IMR-90 (cell line): ENCODE measurements at regions not wholly inside any gene's neighbourhood (a gene's known extent, or its start where the extent isn't known, plus 50 kb on each side); places are given as distances from the start of the nearest gene placed in this dataset.

Experiments used
- ATAC-seq: fragments of 200-7000 bp; cut with Tn5 transposase; 2 replicates; pipeline ENCODE4 v1.9.1; 2020; ENCODE audit warnings: low read depth, mild to moderate bottlenecking, moderate library complexity
- BruUV-seq: library from RNA; stranded (reverse); fragments of 400-500 nt; replicated peaks from 2 replicates; lab custom pipeline; 2021; lab: Mats Ljungman, UMichigan
- CTCF ChIA-PET: fragments of 300-600 bp; formaldehyde crosslinking; extraction: SDS; loops from one replicate; lab custom pipeline; 2021; ENCODE audit warnings: antibody characterized with exemption; lab: Yijun Ruan, JAX
- POLR2A ChIA-PET: fragments of 300-600 bp; sonication (Branson Sonifier 250); formaldehyde crosslinking; loops from one replicate; lab custom pipeline; 2022; ENCODE audit warnings: antibody characterized with exemption; ENCODE audit not compliant: unreplicated experiment; lab: Charles Lee
- DNase-seq: peaks from one replicate; pipeline ENCODE4 v3.0.0; 2013
- H2AFZ ChIP-seq: replicated peaks from 2 replicates; pipeline ENCODE3; 2013; ENCODE audit warnings: low read length, mild to moderate bottlenecking; ENCODE audit not compliant: poor library complexity
- H2AK5ac ChIP-seq: 2 replicates; pipeline ENCODE4 v1.6.1; 2013; ENCODE audit warnings: low read depth, low read length, inconsistent platforms
- H2AK9ac ChIP-seq: replicated peaks from 2 replicates; pipeline ENCODE3; 2013; ENCODE audit warnings: mild to moderate bottlenecking, low read depth, low read length, moderate library complexity; ENCODE audit not compliant: poor library complexity
- H2BK120ac ChIP-seq: 2 replicates; pipeline ENCODE4 v1.6.1; 2013; ENCODE audit warnings: low read depth, low read length, inconsistent platforms
- H2BK15ac ChIP-seq: 3 replicates; pipeline ENCODE4 v1.6.1; 2013; ENCODE audit warnings: low read depth, low read length, inconsistent platforms
- H2BK20ac ChIP-seq: 2 replicates; pipeline ENCODE4 v1.6.1; 2013; ENCODE audit warnings: low read depth, mild to moderate bottlenecking, inconsistent platforms, low read length, moderate library complexity
- H2BK5ac ChIP-seq: 2 replicates; pipeline ENCODE4 v1.6.1; 2013; ENCODE audit warnings: mild to moderate bottlenecking, low read depth, low read length, inconsistent platforms; ENCODE audit not compliant: poor library complexity, severe bottlenecking
- H3K14ac ChIP-seq: replicated peaks from 2 replicates; pipeline ENCODE4 v1.6.1; 2013; ENCODE audit warnings: low read depth, low read length, inconsistent platforms
- H3K18ac ChIP-seq: 2 replicates; pipeline ENCODE4 v1.6.1; 2013; ENCODE audit warnings: low read depth, low read length, control low read depth
- H3K23ac ChIP-seq: 2 replicates; pipeline ENCODE4 v1.6.1; 2013; ENCODE audit warnings: low read depth, low read length, inconsistent platforms
- H3K27ac ChIP-seq: 2 replicates; pipeline ENCODE4 v1.5.1; 2013; ENCODE audit warnings: mild to moderate bottlenecking, control low read depth, low read length; ENCODE audit not compliant: insufficient read depth
- H3K27me3 ChIP-seq: 2 replicates; pipeline ENCODE4 v1.6.1; 2013; ENCODE audit warnings: low read length; ENCODE audit not compliant: control insufficient read depth, insufficient read depth
- H3K36me3 ChIP-seq: 2 replicates; pipeline ENCODE4 v1.6.1; 2013; ENCODE audit warnings: low read length, mixed read lengths; ENCODE audit not compliant: control insufficient read depth, insufficient read depth
- H3K4ac ChIP-seq: 2 replicates; pipeline ENCODE4 v1.6.1; 2013; ENCODE audit warnings: low read depth, low read length, inconsistent platforms
- H3K4me1 ChIP-seq: 2 replicates; pipeline ENCODE4 v1.6.1; 2013; ENCODE audit warnings: low read length, mixed read lengths; ENCODE audit not compliant: control insufficient read depth, insufficient read depth
- H3K4me2 ChIP-seq: 2 replicates; pipeline ENCODE4 v1.6.1; 2013; ENCODE audit warnings: low read depth, mild to moderate bottlenecking, control low read depth, low read length, moderate library complexity
- H3K4me3 ChIP-seq: 2 replicates; pipeline ENCODE4 v1.5.1; 2013; ENCODE audit warnings: low read depth, mild to moderate bottlenecking, control low read depth, low read length, moderate library complexity; ENCODE audit not compliant: insufficient read depth
- H3K56ac ChIP-seq: 2 replicates; pipeline ENCODE4 v1.6.1; 2013; ENCODE audit warnings: low read length, inconsistent platforms; ENCODE audit not compliant: insufficient read depth; ENCODE audit errors: extremely low read depth
- H3K79me1 ChIP-seq, 2 experiments: 2 replicates each; pipeline ENCODE4 v1.6.1; 2013; ENCODE audit warnings: low read length in 2 of 2, inconsistent platforms in 1 of 2, low read depth in 1 of 2
- H3K9ac ChIP-seq: 2 replicates; pipeline ENCODE4 v1.6.1; 2013; ENCODE audit warnings: low read depth, low read length, control low read depth
- H3K9me1 ChIP-seq: 2 replicates; pipeline ENCODE4 v1.6.1; 2013; ENCODE audit warnings: low read length, inconsistent platforms; ENCODE audit not compliant: insufficient read depth
- H3K9me3 ChIP-seq: 2 replicates; pipeline ENCODE4 v1.6.1; 2013; ENCODE audit warnings: low read length; ENCODE audit not compliant: control insufficient read depth, insufficient read depth
- H4K20me1 ChIP-seq: 2 replicates; pipeline ENCODE4 v1.6.1; 2013; ENCODE audit warnings: low read length, inconsistent platforms; ENCODE audit not compliant: insufficient read depth
- H4K5ac ChIP-seq: 2 replicates; pipeline ENCODE4 v1.6.1; 2013; ENCODE audit warnings: mild to moderate bottlenecking, low read depth, low read length, control low read depth
- H4K8ac ChIP-seq, 2 experiments: 2 replicates each; pipeline ENCODE4 v1.6.1; 2013; ENCODE audit warnings: low read depth in 2 of 2, low read length in 2 of 2, control low read depth in 1 of 2, inconsistent platforms in 1 of 2
- H4K91ac ChIP-seq: 2 replicates; pipeline ENCODE4 v1.6.1; 2013; ENCODE audit warnings: low read depth, low read length, inconsistent platforms; ENCODE audit not compliant: insufficient read depth
- BHLHE40 ChIP-seq: fragments of 150-350 bp; IDR thresholded peaks from 2 replicates; pipeline ENCODE4 v1.6.1; 2016; ENCODE audit warnings: mild to moderate bottlenecking, low read depth, low read length
- CEBPB ChIP-seq: IDR thresholded peaks from 2 replicates; pipeline ENCODE4 v1.6.1; 2012; ENCODE audit warnings: low read depth, low read length, improper control_type of control experiment
- CHD1 ChIP-seq: IDR thresholded peaks from 2 replicates; pipeline ENCODE4 v1.6.1; 2012; ENCODE audit warnings: low read depth, low read length, improper control_type of control experiment
- MAFK ChIP-seq: IDR thresholded peaks from 2 replicates; pipeline ENCODE4 v1.6.1; 2012; ENCODE audit warnings: low read depth, low read length, improper control_type of control experiment
- MAZ ChIP-seq: IDR thresholded peaks from 2 replicates; pipeline ENCODE4 v1.6.1; 2012; ENCODE audit warnings: low read depth, mild to moderate bottlenecking, low read length, improper control_type of control experiment, moderate library complexity, borderline replicate concordance
- MXI1 ChIP-seq: IDR thresholded peaks from 2 replicates; pipeline ENCODE4 v1.6.1; 2012; ENCODE audit warnings: low read depth, mild to moderate bottlenecking, low read length, moderate library complexity, borderline replicate concordance
- NFE2L2 ChIP-seq: fragments of 150-350 bp; IDR thresholded peaks from 2 replicates; pipeline ENCODE4 v1.6.1; 2016; ENCODE audit warnings: low read depth, mild to moderate bottlenecking, low read length
- POLR2A ChIP-seq: IDR thresholded peaks from 2 replicates; pipeline ENCODE4 v1.6.1; 2012; ENCODE audit warnings: mild to moderate bottlenecking, low read depth, low read length
- RAD21 ChIP-seq: IDR thresholded peaks from 2 replicates; pipeline ENCODE4 v1.6.1; 2012; ENCODE audit warnings: low read length, improper control_type of control experiment
- RCOR1 ChIP-seq: IDR thresholded peaks from 2 replicates; pipeline ENCODE4 v1.6.1; 2012; ENCODE audit warnings: mild to moderate bottlenecking, low read length, improper control_type of control experiment; ENCODE audit not compliant: insufficient replicate concordance
- RFX5 ChIP-seq: IDR thresholded peaks from 2 replicates; pipeline ENCODE4 v1.8.0; 2012; ENCODE audit warnings: low read depth, mild to moderate bottlenecking, low read length, moderate library complexity
- WGBS, 2 experiments: methylation state at CpG; one replicate each; pipeline versions ENCODE4 v1.1.5 to v1.1.7; 2013; ENCODE audit warnings: missing lambda C conversion rate in 2 of 2; ENCODE audit not compliant: insufficient read length in 1 of 2; ENCODE audit errors: extremely low coverage in 2 of 2; 5-methylcytosine and 5-hydroxymethylcytosine counted together
- dilution Hi-C: fragments of 300-500 bp; cut with HindIII; formaldehyde crosslinking; loops from one replicate; pipeline ENCODE4 v1.14.3; 2018; ENCODE audit warnings: low sequenced_read_pairs; ENCODE audit not compliant: unreplicated experiment
- in situ Hi-C: fragments of 300-500 bp; cut with MboI; formaldehyde crosslinking; loops from 3 replicates; pipeline ENCODE4 v1.14.3; 2019; ENCODE audit warnings: low sequenced_read_pairs, inconsistent platforms, mixed read lengths
- intact Hi-C: fragments of 100-400 bp; cut with micrococcal nuclease; formaldehyde crosslinking; loops from 2 replicates; pipeline ENCODE4 v1.10.0; 2022
- TF ChIP-seq, protein P1 (sequence below): conservative IDR thresholded peaks from 2 replicates; pipeline ENCODE4 v1.5.1; 2012; ENCODE audit warnings: mild to moderate bottlenecking, low read depth, low read length, improper control_type of control experiment
- TF ChIP-seq, protein P2 (sequence below): fragments of 150-350 bp; IDR thresholded peaks from 2 replicates; pipeline ENCODE4 v1.6.1; 2016; ENCODE audit warnings: low read depth, mild to moderate bottlenecking, low read length, moderate library complexity, borderline replicate concordance
- TF ChIP-seq, protein P3 (sequence below): fragments of 150-350 bp; IDR thresholded peaks from 2 replicates; pipeline ENCODE4 v1.6.1; 2017; ENCODE audit warnings: mild to moderate bottlenecking, antibody characterized with exemption, low read length, low read depth

DNA sequence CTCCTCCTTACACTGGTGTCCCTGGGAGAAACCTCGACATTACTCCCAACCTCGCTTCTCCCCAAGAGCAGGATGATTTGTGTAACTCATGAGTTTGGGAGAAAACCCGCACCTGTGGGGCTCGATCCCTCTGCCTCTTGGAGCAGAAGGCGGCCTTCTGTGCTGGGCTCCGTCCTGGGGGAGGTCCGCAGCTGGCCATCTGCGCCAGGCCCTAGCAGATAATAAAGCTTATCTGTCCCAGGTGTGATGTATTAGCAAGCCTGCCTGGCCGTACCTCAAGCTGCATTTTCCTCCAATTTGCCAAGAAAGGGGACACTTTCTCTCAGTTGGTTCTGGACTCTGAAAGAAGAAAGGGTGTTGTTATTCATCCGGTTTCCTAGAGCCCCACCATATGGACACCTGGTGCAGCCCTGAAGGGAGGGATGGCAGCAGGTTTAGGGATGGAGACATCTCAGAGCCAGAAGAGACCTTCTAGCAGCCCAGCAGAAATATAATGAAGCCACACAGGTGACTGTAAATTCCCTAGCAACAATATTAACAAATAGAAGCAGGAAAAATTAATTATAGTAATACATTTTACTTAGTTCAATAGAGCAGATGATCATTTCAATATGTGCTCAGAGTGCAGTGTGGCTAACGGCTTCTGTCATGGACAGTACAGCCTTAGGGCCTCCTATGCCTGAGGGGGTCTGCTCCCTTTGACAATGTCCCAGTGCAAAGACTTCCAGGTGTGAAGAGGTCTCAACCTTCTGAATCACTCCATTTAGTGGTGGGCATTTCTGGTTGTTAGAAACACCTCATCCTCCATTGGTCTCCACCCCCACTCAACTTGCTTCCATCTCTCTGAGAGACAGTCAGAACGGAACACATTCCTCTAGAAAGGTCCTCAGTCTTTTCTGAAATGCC is 94.8 kb downstream of the CPN2 start:
- Histone ChIP-seq H3K9ac (no peak overlapping the region), H3K27ac (no peak overlapping the region), H4K5ac (no peak overlapping the region), H2AK9ac (no peak overlapping the region), H3K4me2 (no peak overlapping the region), H2BK120ac (no peak overlapping the region), H2AFZ (no peak overlapping the region), H3K14ac (no peak overlapping the region), H3K9me3 (peaks cover 2% of the 10 kb centered on the region; the same call in 1 of the 2 replicates), H2AK5ac (no peak overlapping the region), H3K27me3 (peaks cover 40% of the 10 kb centered on the region), H3K4me1 (no peaks in the 10 kb centered on the region), H4K20me1 (no peaks in the 10 kb centered on the region), H4K8ac (no peak overlapping the region), H2BK15ac (no peak overlapping the region), H3K36me3 (no peaks in the 10 kb centered on the region), H4K91ac (no peak overlapping the region), H2BK5ac (no peak overlapping the region), H3K4me3 (no peak overlapping the region), H3K23ac (no peak overlapping the region), H3K56ac (no peak overlapping the region), H3K9me1 (no peaks in the 10 kb centered on the region), H3K79me1 (no peaks in the 10 kb centered on the region), H3K4ac (no peak overlapping the region), H2BK20ac (no peak overlapping the region), H3K18ac (no peak overlapping the region)
- intact Hi-C loops (no loop called here), in situ Hi-C loops (no loop called here), dilution Hi-C loops (no loop called here)
- CTCF ChIA-PET, result no interaction called here
- ATAC-seq (no peak), DNase-seq (no peak)
- POLR2A ChIA-PET, result no interaction called here
- no TSS peak for BruUV-seq
- TF ChIP-seq BHLHE40 (no peak), MAZ (no peak), RCOR1 (no peak), MAFK (no peak), MXI1 (no peak), RFX5 (no peak), RAD21 (no peak), POLR2A (no peak), CEBPB (no peak), CHD1 (no peak), NFE2L2 (no peak)
- TF ChIP-seq, protein P1, sequence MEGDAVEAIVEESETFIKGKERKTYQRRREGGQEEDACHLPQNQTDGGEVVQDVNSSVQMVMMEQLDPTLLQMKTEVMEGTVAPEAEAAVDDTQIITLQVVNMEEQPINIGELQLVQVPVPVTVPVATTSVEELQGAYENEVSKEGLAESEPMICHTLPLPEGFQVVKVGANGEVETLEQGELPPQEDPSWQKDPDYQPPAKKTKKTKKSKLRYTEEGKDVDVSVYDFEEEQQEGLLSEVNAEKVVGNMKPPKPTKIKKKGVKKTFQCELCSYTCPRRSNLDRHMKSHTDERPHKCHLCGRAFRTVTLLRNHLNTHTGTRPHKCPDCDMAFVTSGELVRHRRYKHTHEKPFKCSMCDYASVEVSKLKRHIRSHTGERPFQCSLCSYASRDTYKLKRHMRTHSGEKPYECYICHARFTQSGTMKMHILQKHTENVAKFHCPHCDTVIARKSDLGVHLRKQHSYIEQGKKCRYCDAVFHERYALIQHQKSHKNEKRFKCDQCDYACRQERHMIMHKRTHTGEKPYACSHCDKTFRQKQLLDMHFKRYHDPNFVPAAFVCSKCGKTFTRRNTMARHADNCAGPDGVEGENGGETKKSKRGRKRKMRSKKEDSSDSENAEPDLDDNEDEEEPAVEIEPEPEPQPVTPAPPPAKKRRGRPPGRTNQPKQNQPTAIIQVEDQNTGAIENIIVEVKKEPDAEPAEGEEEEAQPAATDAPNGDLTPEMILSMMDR, result no peak
- TF ChIP-seq, protein P2, sequence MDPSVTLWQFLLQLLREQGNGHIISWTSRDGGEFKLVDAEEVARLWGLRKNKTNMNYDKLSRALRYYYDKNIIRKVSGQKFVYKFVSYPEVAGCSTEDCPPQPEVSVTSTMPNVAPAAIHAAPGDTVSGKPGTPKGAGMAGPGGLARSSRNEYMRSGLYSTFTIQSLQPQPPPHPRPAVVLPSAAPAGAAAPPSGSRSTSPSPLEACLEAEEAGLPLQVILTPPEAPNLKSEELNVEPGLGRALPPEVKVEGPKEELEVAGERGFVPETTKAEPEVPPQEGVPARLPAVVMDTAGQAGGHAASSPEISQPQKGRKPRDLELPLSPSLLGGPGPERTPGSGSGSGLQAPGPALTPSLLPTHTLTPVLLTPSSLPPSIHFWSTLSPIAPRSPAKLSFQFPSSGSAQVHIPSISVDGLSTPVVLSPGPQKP, result no peak
- TF ChIP-seq, protein P3, sequence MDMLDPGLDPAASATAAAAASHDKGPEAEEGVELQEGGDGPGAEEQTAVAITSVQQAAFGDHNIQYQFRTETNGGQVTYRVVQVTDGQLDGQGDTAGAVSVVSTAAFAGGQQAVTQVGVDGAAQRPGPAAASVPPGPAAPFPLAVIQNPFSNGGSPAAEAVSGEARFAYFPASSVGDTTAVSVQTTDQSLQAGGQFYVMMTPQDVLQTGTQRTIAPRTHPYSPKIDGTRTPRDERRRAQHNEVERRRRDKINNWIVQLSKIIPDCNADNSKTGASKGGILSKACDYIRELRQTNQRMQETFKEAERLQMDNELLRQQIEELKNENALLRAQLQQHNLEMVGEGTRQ, result no peak
- WGBS, 2 experiments, result no CpG with 5 or more reads among the region's 12 CpGs
